A673 (cell line): ENCODE measurements at regions not wholly inside any gene's neighbourhood (a gene's known extent, or its start where the extent isn't known, plus 50 kb on each side); places are given as distances from the start of the nearest gene placed in this dataset.

Experiments used
- BruUV-seq: library from RNA; stranded (reverse); fragments of 400-500 nt; replicated peaks from 2 replicates; lab custom pipeline; 2021; lab: Mats Ljungman, UMichigan
- CTCF ChIA-PET: fragments of 300-600 bp; sonication (Branson Sonifier 250); formaldehyde crosslinking; loops from one replicate; lab custom pipeline; 2022; ENCODE audit warnings: antibody characterized with exemption; lab: Charles Lee
- POLR2A ChIA-PET: fragments of 300-600 bp; sonication (Branson Sonifier 250); formaldehyde crosslinking; loops from one replicate; lab custom pipeline; 2022; ENCODE audit warnings: antibody characterized with exemption; ENCODE audit not compliant: low non-redundant PET; lab: Charles Lee
- DNase-seq: peaks from one replicate; pipeline ENCODE4 v3.0.0-alpha.2; 2015; ENCODE audit warnings: low spot score
- H3K27ac ChIP-seq: fragments of 200-600 bp; sonication (generic); 2 replicates; pipeline ENCODE4 v1.5.1; 2016; ENCODE audit warnings: mixed run types, low read depth, mild to moderate bottlenecking, mixed read lengths, antibody characterized with exemption, low read length; ENCODE audit not compliant: poor library complexity, severe bottlenecking
- H3K27me3 ChIP-seq: fragments of 200-600 bp; sonication (generic); replicated peaks from 2 replicates; pipeline ENCODE4 v1.6.1; 2017; ENCODE audit warnings: mixed run types, low read depth, mild to moderate bottlenecking, mixed read lengths, antibody characterized with exemption, low read length; ENCODE audit not compliant: insufficient read depth, poor library complexity
- H3K36me3 ChIP-seq: fragments of 200-600 bp; sonication (generic); 2 replicates; pipeline ENCODE4 v1.6.1; 2016; ENCODE audit warnings: mixed run types, mild to moderate bottlenecking, mixed read lengths, antibody characterized with exemption, low read length; ENCODE audit not compliant: insufficient read depth, poor library complexity, severe bottlenecking
- H3K4me1 ChIP-seq: fragments of 200-600 bp; sonication (generic); 2 replicates; pipeline ENCODE4 v1.6.1; 2017; ENCODE audit warnings: mixed run types, mild to moderate bottlenecking, mixed read lengths, antibody characterized with exemption, low read length; ENCODE audit not compliant: insufficient read depth, poor library complexity, severe bottlenecking
- H3K4me3 ChIP-seq: fragments of 200-600 bp; sonication (generic); 2 replicates; pipeline ENCODE4 v1.5.1; 2016; ENCODE audit warnings: low read depth, mixed run types, mild to moderate bottlenecking, mixed read lengths, low read length; ENCODE audit not compliant: poor library complexity, severe bottlenecking
- H3K9me3 ChIP-seq: fragments of 200-600 bp; sonication (generic); 2 replicates; pipeline ENCODE4 v1.6.1; 2016; ENCODE audit warnings: mixed run types, low read depth, mild to moderate bottlenecking, mixed read lengths, antibody characterized with exemption, low read length; ENCODE audit not compliant: poor library complexity, severe bottlenecking
- EZH2 ChIP-seq: fragments of 200-600 bp; sonication (generic); IDR thresholded peaks from 2 replicates; pipeline ENCODE4 v1.6.1; 2017; ENCODE audit warnings: borderline replicate concordance, low read depth, mild to moderate bottlenecking, mixed read lengths, antibody characterized with exemption, low read length; ENCODE audit not compliant: poor library complexity, severe bottlenecking
- intact Hi-C: fragments of 100-400 bp; cut with micrococcal nuclease; formaldehyde crosslinking; loops from one replicate; pipeline ENCODE4 v1.10.0; 2022; ENCODE audit not compliant: unreplicated experiment
- TF ChIP-seq, protein P1 (sequence below): fragments of 300-800, 200-600 bp; sonication (generic); conservative IDR thresholded peaks from 2 replicates; pipeline ENCODE4 v1.5.1; 2017; ENCODE audit warnings: low read depth, mild to moderate bottlenecking, antibody characterized with exemption, low read length, moderate library complexity, mixed read lengths

- CTCF ChIA-PET = no interaction called here
- H3K27me3 ChIP-seq = no peaks in the 10 kb centered on the region
- H3K4me1 ChIP-seq = no peaks in the 10 kb centered on the region
- intact Hi-C loops = no loop called here
- POLR2A ChIA-PET = no interaction called here
- H3K27ac ChIP-seq = no peak overlapping the region
- BruUV-seq = no TSS peak
- no peaks in the 10 kb centered on the region for H3K9me3 ChIP-seq
- no peak for TF ChIP-seq EZH2
- TF ChIP-seq, protein P1, sequence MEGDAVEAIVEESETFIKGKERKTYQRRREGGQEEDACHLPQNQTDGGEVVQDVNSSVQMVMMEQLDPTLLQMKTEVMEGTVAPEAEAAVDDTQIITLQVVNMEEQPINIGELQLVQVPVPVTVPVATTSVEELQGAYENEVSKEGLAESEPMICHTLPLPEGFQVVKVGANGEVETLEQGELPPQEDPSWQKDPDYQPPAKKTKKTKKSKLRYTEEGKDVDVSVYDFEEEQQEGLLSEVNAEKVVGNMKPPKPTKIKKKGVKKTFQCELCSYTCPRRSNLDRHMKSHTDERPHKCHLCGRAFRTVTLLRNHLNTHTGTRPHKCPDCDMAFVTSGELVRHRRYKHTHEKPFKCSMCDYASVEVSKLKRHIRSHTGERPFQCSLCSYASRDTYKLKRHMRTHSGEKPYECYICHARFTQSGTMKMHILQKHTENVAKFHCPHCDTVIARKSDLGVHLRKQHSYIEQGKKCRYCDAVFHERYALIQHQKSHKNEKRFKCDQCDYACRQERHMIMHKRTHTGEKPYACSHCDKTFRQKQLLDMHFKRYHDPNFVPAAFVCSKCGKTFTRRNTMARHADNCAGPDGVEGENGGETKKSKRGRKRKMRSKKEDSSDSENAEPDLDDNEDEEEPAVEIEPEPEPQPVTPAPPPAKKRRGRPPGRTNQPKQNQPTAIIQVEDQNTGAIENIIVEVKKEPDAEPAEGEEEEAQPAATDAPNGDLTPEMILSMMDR = no peak
- no peaks in the 10 kb centered on the region for H3K36me3 ChIP-seq
- DNase-seq = no peak
- no peak overlapping the region for H3K4me3 ChIP-seq
These were observed 293.5 kb downstream of the CDH10 start for GRCh38 chr5:24351285-24351684.

DNA sequence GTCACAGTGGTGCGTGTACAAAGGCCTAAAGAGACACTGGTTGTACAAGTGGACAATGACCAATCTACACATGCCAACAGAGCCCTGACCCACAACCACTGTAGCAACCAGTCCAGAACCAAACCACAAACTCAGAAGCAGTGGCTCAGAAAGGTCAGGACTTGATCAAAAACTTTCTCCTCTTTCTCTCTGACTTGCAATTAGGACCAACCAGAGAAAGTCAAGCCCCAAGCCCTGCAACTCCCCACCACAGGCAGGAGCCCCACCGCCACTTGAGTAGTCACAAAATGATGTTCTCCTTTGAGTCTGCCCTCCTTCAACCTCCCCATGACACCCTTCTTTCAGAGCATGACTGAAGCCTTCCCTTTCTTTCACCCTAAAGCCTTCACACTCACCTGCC, 291.8 kb downstream of the CDH10 start:
- H3K4me1 ChIP-seq = no peaks in the 10 kb centered on the region
- no peaks in the 10 kb centered on the region for H3K9me3 ChIP-seq
- intact Hi-C loops = no loop called here
- no peaks in the 10 kb centered on the region for H3K36me3 ChIP-seq
- ChIA-PET CTCF (no interaction called here), POLR2A (no interaction called here)
- TF ChIP-seq, protein P1 = no peak
- no peak for TF ChIP-seq EZH2
- no peak overlapping the region for H3K4me3 ChIP-seq
- H3K27ac ChIP-seq = no peak overlapping the region
- no TSS peak for BruUV-seq
- H3K27me3 ChIP-seq = no peaks in the 10 kb centered on the region
- no peak for DNase-seq

- intact Hi-C loops = no loop called here
- Histone ChIP-seq H3K27ac (no peak overlapping the region), H3K4me1 (no peaks in the 10 kb centered on the region), H3K36me3 (no peaks in the 10 kb centered on the region), H3K4me3 (no peak overlapping the region), H3K27me3 (no peaks in the 10 kb centered on the region), H3K9me3 (no peaks in the 10 kb centered on the region)
- CTCF ChIA-PET = no interaction called here
- BruUV-seq = no TSS peak
- TF ChIP-seq, protein P1 = no peak
- no peak for TF ChIP-seq EZH2
- DNase-seq = no peak
- POLR2A ChIA-PET = no interaction called here
These were observed 291.2 kb downstream of the CDH10 start for GRCh38 chr5:24353611-24354010.
